ENCODE measurements at regions not wholly inside any gene's neighbourhood (a gene's known extent, or its start where the extent isn't known, plus 50 kb on each side); places are given as distances from the start of the nearest gene placed in this dataset.

GRCh38 chr12:123054371-123054770 lies 73.9 kb downstream of the ARL6IP4 start:
- H3K9me3 Mint-ChIP-seq = peaks cover 0 to 2% (median 0%) of the 10 kb centered on the region in 7 donors
- H3K9ac ChIP-seq (ENCODE audit: insufficient read depth, low read length, poor library complexity, severe bottlenecking) = no peak overlapping the region
- no peaks in the 10 kb centered on the region for H3K4me1 ChIP-seq (ENCODE audit: control insufficient read depth in 1 of 2, insufficient read depth in 2 of 2, low read length in 2 of 2)
- peaks cover 2 to 4% (median 2%) of the 10 kb centered on the region in 3 donors for H3K27me3 Mint-ChIP-seq (ENCODE audit: low read depth in 3 of 3)
- H3K4me1 Mint-ChIP-seq = peaks cover 3% of the 10 kb centered on the region
- no peaks in the 10 kb centered on the region for H3K27me3 ChIP-seq (ENCODE audit: control insufficient read depth in 2 of 2, insufficient read depth in 2 of 2, low read length in 2 of 2)
- H4K20me1 ChIP-seq (ENCODE audit: insufficient read depth, low read length) = no peaks in the 10 kb centered on the region
- no peaks in the 10 kb centered on the region for H3K79me2 ChIP-seq (ENCODE audit: insufficient read depth, low read length)
- no peaks in the 10 kb centered on the region for H3K36me3 ChIP-seq (replicated peaks in 1 of 2; ENCODE audit: control insufficient read depth in 1 of 2, insufficient read depth in 2 of 2, low read length in 2 of 2)
- no peak for DNase-seq
- no peaks in the 10 kb centered on the region for H3K36me3 Mint-ChIP-seq
- TF ChIP-seq CTCF (IDR thresholded peaks at IDR 0.05) = no peak
- no peak overlapping the region for H3K27ac Mint-ChIP-seq
- 100% methylated on average over 1 of the region's 2 CpGs for WGBS (ENCODE audit: insufficient coverage)
- intact Hi-C loops (cut with micrococcal nuclease) = no loop called here
- H3K27ac ChIP-seq (ENCODE audit: low read depth in 1 of 2, low read length in 2 of 2) = no peak overlapping the region
- no peak overlapping the region for H3K4me3 Mint-ChIP-seq
- no peak overlapping the region for H3K4me2 ChIP-seq (replicated peaks; ENCODE audit: extremely low read depth, low read length, poor library complexity, severe bottlenecking)
- H3K4me3 ChIP-seq (replicated peaks in 1 of 3; ENCODE audit: low read depth in 2 of 3, low read length in 3 of 3) = no peak overlapping the region
- no peak overlapping the region for H2AFZ ChIP-seq (ENCODE audit: insufficient read depth, low read depth, low read length, poor library complexity, severe bottlenecking)
- H3K9me3 ChIP-seq (replicated peaks in 1 of 2; ENCODE audit: control insufficient read depth in 1 of 2, insufficient read depth in 1 of 2, low read length in 2 of 2) = no peaks in the 10 kb centered on the region

GRCh38 chr12:123051556-123051955 lies 71.1 kb downstream of the ARL6IP4 start:
- H3K27ac Mint-ChIP-seq = peak overlapping the region in 1 of 7 donors; percentile 66
- no peak overlapping the region for H3K4me3 Mint-ChIP-seq
- H3K9me3 ChIP-seq (replicated peaks in 1 of 2; ENCODE audit: control insufficient read depth in 1 of 2, insufficient read depth in 1 of 2, low read length in 2 of 2) = no peaks in the 10 kb centered on the region
- peaks cover 7% of the 10 kb centered on the region for H3K4me1 Mint-ChIP-seq
- H3K4me2 ChIP-seq (replicated peaks; ENCODE audit: extremely low read depth, low read length, poor library complexity, severe bottlenecking) = no peak overlapping the region
- H3K27me3 Mint-ChIP-seq (ENCODE audit: low read depth in 3 of 3) = peaks cover 2 to 6% (median 3%) of the 10 kb centered on the region in 3 donors
- no peaks in the 10 kb centered on the region for H3K36me3 ChIP-seq (replicated peaks in 1 of 2; ENCODE audit: control insufficient read depth in 1 of 2, insufficient read depth in 2 of 2, low read length in 2 of 2)
- no peak for DNase-seq
- H3K79me2 ChIP-seq (ENCODE audit: insufficient read depth, low read length) = no peaks in the 10 kb centered on the region
- no peak for TF ChIP-seq CTCF (IDR thresholded peaks at IDR 0.05)
- no peak overlapping the region for H3K27ac ChIP-seq (ENCODE audit: low read depth in 1 of 2, low read length in 2 of 2)
- intact Hi-C loops (cut with micrococcal nuclease) = no loop called here
- no peaks in the 10 kb centered on the region for H3K27me3 ChIP-seq (ENCODE audit: control insufficient read depth in 2 of 2, insufficient read depth in 2 of 2, low read length in 2 of 2)
- no peak overlapping the region for H3K4me3 ChIP-seq (replicated peaks in 1 of 3; ENCODE audit: low read depth in 2 of 3, low read length in 3 of 3)
- no CpG with 5 or more reads among the region's 3 CpGs for WGBS (ENCODE audit: insufficient coverage)
- H3K36me3 Mint-ChIP-seq = no peaks in the 10 kb centered on the region
- no peak overlapping the region for H2AFZ ChIP-seq (ENCODE audit: insufficient read depth, low read depth, low read length, poor library complexity, severe bottlenecking)
- peaks cover 0 to 2% (median 0%) of the 10 kb centered on the region in 7 donors for H3K9me3 Mint-ChIP-seq
- H3K9ac ChIP-seq (ENCODE audit: insufficient read depth, low read length, poor library complexity, severe bottlenecking) = no peak overlapping the region
- H4K20me1 ChIP-seq (ENCODE audit: insufficient read depth, low read length) = no peaks in the 10 kb centered on the region
- no peaks in the 10 kb centered on the region for H3K4me1 ChIP-seq (ENCODE audit: control insufficient read depth in 1 of 2, insufficient read depth in 2 of 2, low read length in 2 of 2)
